Coronary artery (tissue), 2 donors: ENCODE measurements at regions not wholly inside any gene's neighbourhood (a gene's known extent, or its start where the extent isn't known, plus 50 kb on each side); places are given as distances from the start of the nearest gene placed in this dataset.
"Not testable (repeated sequence)": the region's sequence is repeated elsewhere in the genome, so short reads cannot be mapped to it uniquely, and the experiment has no call there.

ENCODE experiments used
- DNase-seq: peaks from one replicate; pipeline ENCODE4 v3.0.0-alpha.2; 2017; ENCODE audit warnings: low spot score
- H3K27ac ChIP-seq, 2 donors: fragments of 200-600 bp; sonication (generic); one replicate each; pipeline ENCODE4 v1.5.1; 2016 to 2019
- H3K4me3 ChIP-seq: fragments of 200-600 bp; sonication (generic); 2 replicates; pipeline ENCODE4 v1.5.1; 2016; ENCODE audit warnings: mild to moderate bottlenecking, moderate library complexity
- CTCF ChIP-seq: fragments of 200-600 bp; sonication (generic); IDR thresholded peaks from one replicate; pipeline ENCODE4 v1.5.1; 2019; ENCODE audit warnings: antibody characterized with exemption

GRCh38 chr12:74382983-74383382 lies 154.7 kb upstream of the ATXN7L3B start:
- no peak overlapping the region for H3K27ac ChIP-seq
- H3K4me3 ChIP-seq = no peak overlapping the region
- TF ChIP-seq CTCF = no peak
- no peak for DNase-seq

DNA sequence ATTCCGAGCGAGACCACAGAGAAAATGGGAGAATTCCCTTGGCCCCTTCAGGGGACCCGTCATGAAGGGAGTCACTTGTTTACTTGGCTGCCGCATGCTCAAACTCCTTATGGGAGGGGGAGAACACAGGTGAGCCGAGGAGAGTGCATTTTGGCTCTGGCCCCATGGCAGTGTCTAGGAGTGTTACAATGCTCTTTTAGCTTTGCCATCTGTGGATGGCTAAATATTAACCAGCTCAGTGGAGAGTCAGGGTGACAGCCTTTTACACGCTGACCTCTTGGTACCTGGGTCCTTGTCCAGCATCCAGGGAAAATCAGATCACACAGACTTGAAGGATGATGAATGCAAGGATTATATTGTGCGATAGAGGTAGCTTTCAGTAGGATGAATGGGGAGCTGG lies 146.4 kb upstream of the ATXN7L3B start:
- no peak for DNase-seq
- no peak for TF ChIP-seq CTCF
- Histone ChIP-seq H3K27ac (no peak overlapping the region), H3K4me3 (no peak overlapping the region)

DNA sequence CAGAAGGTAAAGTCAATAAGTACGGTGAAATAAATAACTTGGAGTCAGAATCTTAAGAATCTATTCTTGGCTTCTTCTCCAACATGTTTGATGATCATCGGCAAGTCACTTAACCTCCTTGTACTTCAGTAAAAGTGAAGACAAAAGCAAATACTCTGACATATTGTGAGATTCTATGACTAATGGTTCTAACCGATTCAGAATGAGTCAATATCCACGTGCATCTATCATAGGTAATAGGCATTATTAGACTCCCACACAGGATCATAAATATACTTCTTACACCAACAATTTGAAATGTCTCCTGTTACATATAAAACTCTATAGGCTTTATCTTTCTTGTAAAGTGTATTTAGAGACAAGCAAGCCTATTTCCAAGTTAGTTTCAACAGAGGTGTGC lies 144.4 kb upstream of the ATXN7L3B start:
- DNase-seq = no peak
- no peak for TF ChIP-seq CTCF
- no peak overlapping the region for H3K27ac ChIP-seq

GRCh38 chr12:74394647-74395046 lies 143.0 kb upstream of the ATXN7L3B start:
- DNase-seq = no peak
- Histone ChIP-seq H3K27ac (no peak overlapping the region), H3K4me3 (no peak overlapping the region)
- no peak for TF ChIP-seq CTCF

More for the DNA sequence above, 144.4 kb upstream of the ATXN7L3B start:
- H3K4me3 ChIP-seq = no peak overlapping the region

DNA sequence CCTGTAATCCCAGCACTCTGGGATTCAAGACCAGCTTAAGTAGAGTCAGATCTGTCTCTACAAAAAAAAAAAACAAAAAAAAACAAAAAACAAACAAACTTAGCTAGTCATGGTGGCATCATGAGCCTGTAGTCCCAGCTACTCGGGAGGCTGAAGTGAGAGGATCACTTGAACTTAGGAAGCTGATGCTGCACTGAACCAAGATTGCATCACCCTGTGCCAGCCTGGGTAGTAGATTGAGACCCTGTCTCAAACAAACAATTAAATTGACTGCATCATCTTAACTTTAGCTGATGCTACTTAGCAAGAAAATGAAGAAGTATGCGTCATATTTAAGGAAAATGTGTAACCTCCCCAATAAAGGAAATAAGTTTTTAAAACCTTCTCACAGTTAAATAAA lies 136.6 kb upstream of the ATXN7L3B start:
- H3K27ac ChIP-seq = no peak overlapping the region
- no peak for DNase-seq
- no peak overlapping the region for H3K4me3 ChIP-seq
- no peak for TF ChIP-seq CTCF

GRCh38 chr12:74401966-74402365 lies 135.7 kb upstream of the ATXN7L3B start:
- Histone ChIP-seq H3K4me3 (no peak overlapping the region), H3K27ac (no peak overlapping the region)
- no peak for TF ChIP-seq CTCF
- no peak for DNase-seq

DNA sequence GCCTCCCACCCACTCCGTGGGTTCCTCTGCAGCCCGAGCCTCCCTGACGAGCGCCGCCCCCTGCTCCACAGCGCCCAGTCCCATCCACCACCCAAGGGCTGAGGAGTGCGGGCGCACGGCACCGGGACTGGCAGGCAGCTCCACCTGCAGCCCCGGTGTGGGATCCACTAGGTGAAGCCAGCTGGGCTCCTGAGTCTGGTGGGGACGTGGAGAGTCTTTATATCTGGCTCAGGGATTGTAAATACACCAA lies 134.5 kb upstream of the ATXN7L3B start:
- H3K27ac ChIP-seq, DNase-seq: not testable (repeated sequence)

GRCh38 chr12:74408601-74409166 lies 129.0 kb upstream of the ATXN7L3B start:
- H3K27ac ChIP-seq = no peak overlapping the region
- no peak overlapping the region for H3K4me3 ChIP-seq
- TF ChIP-seq CTCF = no peak
- DNase-seq = no peak

More for the DNA sequence above, 134.5 kb upstream of the ATXN7L3B start:
- not testable (repeated sequence) for H3K4me3 ChIP-seq
